ENCODE measurements at regions not wholly inside any gene's neighbourhood (a gene's known extent, or its start where the extent isn't known, plus 50 kb on each side); places are given as distances from the start of the nearest gene placed in this dataset.

DNA sequence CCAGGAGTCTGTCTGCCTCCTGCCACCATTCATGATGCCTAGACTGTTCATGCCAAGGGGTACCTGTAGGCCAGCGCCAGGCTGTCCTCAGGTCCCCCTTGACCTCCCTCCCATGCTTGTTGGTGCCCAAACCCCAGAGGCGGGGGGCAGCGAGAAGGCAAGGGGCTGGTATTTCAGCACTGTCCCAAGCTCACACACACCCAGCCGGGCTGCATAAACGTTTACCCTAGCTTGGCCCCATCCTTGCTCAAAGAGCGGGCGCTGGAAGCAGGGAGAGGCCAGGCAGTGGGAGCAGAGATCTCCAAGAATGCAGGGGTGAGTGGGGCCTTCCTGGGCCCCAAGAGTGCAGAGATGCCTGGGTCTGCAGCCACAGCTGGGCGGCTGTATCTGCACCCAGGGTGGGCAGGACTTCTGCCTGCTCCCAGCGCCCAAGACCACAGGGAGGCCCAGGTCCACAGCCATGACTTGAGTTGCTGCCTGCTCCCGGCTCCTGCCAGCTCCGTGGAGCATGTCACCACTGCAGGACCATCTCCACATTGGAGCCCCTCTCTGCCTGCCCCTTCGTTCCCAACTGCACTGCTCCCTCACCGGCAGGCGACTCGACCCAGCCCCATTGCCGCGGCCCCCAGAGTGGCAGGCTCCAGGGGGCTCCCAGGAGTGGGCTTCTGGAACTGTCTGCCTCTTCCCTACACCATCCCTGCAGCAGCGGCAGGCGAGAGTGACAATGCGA is 616.6 kb downstream of the METTL4 start:
- DNase-seq (ENCODE audit: low spot score) = no peak

DNA sequence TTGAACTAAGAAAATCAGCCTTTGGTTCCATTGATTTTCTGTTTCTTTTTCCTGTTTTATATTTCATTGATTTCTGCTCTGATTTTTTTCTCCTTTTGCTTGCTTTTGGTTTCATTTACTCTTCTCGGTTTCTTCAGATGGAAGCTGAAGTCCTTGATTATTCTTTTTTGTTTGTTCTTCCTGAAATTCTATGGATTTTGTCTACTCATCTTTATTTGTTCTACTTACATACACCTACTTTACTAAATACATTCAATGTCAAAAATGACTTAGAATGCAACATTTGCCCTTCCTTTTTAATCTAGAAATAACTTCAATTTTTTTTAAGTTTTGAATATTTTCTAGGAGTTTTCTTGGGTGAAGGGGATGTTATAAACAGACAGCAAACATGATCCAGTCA is 612.5 kb downstream of the METTL4 start:
- no peak for DNase-seq (ENCODE audit: low spot score)

DNA sequence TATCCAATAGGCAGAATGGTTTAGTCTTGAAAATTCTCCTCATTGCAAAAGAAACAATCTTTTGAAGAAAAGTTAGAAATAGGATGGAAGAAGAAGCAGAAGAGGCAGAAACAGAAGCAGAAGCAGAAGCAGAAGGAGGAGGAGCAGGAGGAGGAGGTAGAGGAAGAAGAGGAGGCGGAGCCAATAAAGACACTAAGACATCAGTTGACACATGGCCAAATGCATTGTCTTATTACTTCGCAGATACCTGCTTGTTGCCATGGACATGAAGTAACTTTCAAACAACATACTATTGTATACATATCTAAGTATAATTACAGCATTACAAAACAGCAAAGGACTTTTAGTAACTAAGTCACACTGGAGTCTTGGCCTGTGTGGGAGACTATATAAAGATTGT is 606.3 kb downstream of the METTL4 start:
- DNase-seq (ENCODE audit: low spot score) = no peak

DNA sequence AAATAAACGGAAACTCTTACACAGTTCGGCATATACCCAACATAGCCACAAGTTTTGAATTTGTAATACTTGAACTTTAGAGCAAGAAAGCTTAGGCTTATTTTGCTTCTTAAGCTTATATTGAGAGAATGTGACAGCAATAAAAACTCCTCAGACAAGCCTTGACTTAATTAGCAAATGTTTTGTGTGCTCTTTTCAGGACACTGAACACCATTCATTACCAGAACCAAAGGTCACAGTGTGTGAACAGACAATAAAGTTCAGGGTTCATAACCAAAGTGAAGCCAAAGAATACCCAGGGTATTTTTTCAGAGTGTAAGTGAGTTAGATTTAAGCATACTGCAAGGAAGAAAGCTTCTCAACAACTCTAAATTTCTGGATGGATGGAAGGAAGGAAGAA is 605.8 kb downstream of the METTL4 start:
- DNase-seq (ENCODE audit: low spot score) = no peak

DNA sequence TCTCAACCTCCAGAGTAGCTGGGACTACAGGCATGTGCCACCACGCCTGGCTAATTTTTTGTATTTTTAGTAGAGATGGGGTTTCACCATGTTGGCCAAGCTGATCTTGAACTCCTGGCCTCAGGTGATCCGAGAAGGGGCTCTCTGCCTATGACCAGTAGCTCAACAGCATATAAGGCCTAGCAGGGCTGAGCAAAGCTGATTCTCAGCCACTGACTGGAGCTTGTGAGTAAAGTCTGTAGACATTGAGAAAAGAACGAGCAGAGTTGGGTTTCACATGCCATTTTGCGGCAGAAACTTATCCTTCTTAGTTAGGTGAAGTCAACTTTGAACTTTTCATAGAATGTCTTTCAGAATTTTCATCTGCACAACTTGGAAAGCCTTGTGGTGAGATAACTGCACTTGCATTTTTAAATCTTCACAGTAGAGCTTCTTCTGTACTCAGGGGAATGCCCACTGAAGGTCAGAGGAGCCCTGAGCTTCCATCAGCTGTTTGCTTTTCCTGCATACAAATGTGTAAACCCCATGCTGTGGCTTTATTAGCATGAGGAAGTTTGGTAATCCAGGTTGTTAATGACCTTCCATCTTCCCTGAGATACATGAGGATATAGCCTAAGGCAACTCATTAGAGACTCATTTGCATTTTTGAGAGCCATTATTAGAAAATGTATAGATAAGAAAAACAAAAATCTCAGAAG is 602.4 kb downstream of the METTL4 start:
- DNase-seq (ENCODE audit: low spot score) = no peak

DNA sequence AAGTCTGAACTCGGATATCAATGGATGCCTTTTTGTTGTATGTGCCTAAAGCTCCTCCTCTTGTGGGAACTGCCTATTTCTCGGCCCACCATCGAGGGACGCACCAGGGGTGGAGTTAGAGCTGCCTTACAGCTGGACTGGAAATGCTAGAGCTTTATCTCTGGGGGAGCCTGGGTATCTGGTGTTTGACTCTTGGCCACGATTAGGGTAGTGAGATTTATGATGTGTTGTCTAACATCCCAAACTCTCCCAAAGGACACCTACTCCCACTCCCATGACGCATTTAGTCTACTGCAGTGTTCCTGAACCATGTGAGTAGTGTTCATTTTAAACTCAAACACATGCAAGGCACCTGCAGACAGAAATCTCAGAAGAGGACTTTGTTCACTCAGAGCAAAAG is 594.8 kb downstream of the METTL4 start:
- no peak for DNase-seq (ENCODE audit: low spot score)

DNA sequence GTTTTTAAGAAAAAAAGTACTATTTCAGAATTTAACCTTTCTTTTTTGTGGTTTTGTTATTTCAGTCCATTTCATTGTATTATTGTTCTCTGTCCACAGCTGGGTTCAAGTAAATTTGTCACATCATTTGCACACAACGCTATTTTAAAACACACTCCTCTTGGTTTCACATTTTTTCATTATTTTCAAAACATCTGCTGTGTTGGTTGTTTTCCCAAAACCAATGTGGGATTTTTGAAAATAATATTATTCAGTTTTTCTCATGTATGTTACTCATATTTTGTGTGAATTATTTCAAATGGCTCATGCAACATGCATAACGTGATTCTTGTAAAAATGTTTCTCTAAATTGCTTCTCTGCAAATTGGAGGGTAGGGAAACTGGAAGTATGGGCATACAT is 589.2 kb downstream of the METTL4 start:
- no peak for DNase-seq (ENCODE audit: low spot score)

DNA sequence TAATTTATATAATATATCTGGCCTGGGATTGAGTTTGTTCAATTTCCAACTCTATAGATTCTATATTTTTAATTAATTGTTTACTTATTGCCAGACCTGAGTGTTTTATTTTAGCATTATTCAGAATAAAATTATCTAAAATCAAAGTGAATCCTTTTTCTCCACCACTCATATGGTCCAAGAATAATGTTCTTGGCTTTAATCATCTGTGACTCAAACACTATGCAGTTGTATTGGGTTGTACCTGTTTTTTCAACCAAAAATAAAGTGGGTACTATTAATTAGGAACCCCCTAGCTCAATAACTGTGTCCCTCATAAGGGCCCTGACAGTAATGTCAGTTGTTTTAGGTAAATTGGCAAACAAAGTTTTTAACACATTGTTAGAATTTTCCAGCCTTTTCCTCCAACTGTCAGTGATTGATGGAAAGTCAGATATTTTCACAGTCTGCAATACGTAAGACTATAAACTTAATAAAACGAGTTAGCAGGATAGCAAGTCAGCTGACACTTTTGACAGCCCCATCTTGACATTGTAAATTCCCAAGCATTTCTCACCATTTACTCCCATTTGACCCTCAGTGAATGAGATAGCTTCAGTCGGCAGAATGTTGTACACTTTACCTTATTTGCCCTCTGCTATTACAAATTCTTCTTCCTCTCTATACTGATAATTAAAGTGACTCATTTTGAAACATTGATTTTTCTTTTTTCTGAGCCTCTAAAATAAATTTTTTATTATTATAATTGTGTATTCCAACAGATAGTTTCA is 587.4 kb downstream of the METTL4 start:
- no peak for DNase-seq (ENCODE audit: low spot score)

DNA sequence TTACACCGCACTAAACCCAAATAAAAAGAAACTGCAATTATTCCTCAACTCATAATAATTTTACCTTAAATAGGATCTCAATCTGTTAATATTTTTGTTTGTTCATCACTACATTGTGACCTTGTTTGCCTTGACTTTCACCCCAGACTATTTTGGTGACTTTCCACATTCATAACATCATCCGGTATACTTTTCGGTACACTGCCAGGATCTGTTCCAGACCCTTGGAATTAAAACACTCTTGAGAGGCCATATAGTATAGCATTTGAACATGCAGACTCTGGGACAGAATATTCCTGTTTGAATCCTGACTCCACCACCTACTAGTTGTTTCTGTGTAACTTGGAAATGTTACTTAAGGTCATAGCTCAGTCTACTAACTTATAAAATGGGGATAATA is 577.4 kb downstream of the METTL4 start:
- no peak for DNase-seq (ENCODE audit: low spot score)

DNA sequence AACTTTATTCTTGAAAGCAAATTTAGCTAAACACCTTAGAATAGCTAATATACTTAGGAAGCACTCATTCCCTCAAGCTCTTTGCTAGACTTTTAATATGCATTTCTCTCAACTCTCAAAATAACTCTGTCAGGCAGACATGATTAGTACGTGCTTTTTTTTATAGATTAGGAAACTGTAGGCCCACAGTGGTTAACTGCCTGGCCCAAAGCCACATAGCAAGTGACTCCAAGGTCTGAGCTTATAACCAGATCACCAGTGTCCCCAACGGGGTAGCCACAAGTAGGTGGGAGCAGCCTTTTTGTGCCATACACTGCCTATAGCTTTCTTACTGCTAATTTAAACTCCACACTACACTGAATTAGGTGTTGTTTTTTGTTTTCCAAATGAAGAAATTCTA is 576.8 kb downstream of the METTL4 start:
- no peak for DNase-seq (ENCODE audit: low spot score)

DNA sequence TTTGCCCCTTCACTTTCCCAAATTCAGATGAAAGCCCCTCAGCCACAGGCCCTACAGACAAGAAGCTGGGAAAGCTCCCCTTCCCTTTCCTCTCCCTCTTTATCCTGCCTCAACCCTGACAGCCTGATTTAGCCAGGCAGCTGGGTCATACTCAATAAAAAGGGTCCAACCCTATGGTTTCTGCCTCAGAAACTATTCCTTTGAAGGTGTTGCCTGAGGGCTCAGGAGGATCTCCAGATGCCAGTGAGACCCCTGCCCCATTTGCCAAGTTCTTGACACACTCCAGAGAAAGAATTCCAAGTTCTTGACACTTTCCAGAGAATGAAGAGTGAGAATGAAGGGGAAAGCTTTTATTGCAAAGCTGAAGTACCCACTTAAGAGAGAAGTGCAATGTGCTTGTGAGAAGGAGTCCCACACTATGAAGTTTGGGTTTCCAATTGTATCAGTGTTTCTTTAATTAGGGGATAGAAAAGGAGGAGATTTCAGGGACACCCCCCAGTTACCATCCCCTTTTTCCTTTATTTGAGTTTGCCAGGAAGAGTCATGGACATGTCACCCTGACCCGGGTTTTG is 576.2 kb downstream of the METTL4 start:
- DNase-seq (ENCODE audit: low spot score) = no peak

DNA sequence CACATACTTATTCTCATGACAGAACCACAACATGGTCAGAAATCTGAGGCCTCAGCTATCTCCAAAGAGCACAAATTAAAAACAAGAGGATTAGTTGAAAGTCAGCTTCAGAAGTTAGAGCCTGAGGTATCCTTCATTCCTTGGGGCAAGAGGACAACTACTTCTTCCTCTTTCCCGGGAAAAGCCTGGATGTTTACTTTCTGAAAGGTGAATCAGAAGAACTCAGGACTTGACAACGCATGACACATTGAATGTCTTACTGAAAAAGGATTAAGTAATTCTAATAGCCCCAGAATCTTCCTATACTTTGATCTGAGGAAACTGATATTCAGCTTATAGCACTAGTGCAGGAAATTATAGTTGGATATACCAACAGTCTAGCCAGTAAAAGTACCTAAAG is 573.2 kb downstream of the METTL4 start:
- no peak for DNase-seq (ENCODE audit: low spot score)

DNA sequence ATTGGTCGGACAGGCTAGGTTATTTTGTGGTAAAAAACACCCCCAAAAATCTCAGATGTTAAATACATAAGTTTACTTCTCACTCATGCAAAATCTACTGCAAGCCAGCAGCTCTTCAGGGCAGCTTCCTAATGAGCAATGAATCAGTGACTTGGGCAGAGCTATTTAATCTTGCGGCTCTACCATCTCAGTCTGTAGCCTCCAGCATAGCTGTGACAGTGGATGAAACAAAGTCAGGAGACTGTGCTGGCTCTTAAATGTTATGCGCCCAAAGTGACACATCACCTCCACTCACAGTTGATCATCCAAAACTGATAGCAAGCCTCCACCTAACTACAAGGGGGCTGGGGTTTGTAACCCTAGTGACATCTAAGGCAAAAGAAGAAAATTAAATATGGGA is 571.9 kb downstream of the METTL4 start:
- DNase-seq (ENCODE audit: low spot score) = no peak

DNA sequence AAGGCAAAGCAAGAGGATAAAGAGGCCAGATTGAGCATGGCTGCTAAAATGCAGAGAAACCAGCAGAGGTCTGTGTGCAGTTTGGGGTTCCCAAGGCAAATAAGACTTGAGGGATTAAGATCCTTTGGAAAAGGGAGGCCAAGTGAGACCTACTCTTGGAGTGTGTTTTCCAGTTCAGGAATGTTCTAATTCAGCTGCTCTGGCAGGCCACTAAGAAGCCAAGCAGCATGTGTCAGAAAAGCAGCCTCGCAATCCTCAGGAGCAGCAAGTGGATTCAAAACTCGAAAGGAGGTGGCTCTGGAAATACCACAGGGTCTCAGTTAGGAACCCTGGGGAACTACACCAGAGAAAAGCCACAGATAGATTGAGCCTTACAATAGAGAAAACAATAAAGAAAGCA is 569.2 kb downstream of the METTL4 start:
- no peak for DNase-seq (ENCODE audit: low spot score)

DNA sequence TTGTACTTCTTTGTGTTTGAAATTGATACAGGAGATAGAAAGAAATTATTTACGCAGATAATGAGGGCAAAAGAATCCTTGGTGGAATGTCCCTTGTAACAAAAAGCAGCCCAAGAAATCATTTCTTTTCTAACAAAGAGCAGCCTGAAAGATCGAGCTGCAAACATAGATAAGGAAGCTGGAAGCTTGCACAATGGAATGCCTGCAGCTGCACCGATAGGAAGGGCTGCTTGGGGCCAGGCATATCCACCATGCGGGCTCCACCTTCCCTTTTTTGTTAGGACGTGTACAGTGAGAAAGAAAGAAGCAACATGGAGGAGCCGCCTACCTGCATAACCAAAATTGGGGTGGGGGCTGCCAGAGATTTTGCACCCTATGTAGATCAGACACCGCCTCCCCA is 568.7 kb downstream of the METTL4 start:
- DNase-seq (ENCODE audit: low spot score) = no peak

DNA sequence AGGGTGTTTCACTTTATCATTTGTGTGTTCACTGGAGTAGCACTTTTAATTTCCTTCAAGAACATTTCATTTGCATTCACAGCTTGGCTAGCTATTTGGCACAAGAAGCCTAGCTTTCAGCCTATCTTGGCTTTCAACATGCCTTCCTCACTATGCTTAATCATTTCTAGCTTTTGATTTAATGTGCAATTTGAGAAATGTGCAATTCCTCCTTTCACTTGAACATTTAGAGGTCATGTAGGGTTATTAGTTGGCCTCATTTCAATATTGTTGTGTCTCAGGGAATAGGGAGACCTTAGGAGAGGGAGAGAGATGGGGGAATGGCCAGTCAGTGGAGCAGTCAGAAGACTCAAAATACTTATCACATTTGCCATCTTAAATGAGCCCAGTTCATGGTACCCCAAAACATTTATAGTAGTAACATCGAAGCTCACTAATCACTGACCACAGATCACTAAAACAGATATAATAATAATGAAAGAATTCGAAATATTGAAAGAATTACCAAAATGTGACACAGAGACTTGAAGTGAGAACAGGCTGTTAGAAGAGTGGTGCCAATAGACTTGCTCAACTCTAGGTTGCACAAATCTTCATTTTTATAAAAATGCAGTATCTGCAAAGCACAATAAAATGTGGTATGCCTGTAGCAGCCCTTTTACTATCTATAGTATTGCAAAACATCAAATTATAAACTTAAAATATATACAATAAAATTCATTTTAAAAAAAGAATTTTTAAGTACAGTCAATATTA is 561.2 kb downstream of the METTL4 start:
- DNase-seq (ENCODE audit: low spot score) = no peak

DNA sequence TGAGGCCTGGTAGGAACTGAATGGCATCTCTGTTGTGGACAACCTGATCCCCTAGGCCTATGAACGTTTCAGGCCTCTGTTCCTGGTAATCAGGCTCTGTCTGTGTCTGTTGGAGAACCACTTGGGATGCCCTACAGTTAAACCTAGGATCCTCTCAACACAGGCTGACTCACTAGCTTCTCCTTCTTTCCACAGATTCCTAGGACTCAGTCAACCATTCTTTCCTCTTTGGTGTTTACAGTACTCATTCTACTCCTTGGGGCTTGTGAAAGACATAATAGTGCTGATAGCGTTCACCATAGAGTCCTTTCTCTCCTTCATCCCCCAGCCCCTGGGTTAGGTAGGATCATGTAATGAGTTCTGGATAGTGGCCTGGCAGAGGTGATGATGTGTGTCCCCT is 544.3 kb downstream of the METTL4 start:
- no peak for DNase-seq (ENCODE audit: low spot score)

DNA sequence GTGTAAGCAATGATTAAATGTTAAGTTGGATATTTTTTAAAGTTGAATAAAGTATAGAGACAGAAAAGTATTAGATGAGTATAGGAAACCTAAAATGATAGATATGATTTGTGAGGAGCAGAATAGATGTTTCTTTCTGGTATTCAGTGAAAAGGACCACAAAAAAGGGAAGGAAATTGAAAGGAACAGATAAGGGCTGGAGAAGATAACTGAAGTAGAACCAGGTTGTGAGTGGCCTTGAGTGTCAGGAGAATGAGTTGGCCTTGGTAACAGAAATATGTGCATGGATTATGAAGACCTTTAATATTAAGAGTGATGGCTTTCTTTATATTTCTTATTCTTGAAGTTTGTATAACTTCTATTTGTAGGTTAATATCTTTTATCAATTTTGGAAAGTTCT is 543.5 kb downstream of the METTL4 start:
- DNase-seq (ENCODE audit: low spot score) = no peak

DNA sequence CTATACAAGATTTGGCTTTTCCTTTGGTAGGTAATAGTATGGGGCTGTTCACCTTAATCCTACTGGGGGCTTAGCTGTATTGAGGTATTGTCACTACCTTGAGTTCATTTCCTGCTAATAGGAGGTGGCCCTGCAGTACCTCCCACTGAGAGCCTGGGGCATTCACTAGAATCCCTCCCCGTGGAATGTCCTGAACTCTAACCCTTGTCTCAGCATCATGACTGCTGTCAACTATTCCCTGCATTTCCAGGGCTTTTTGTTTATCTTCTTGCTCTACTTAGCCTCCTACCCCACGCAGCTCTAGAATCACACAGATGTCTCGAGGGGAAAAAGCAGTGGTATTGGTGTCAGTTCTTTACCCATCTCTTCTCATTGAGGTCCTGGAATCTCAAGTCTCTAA is 542.3 kb downstream of the METTL4 start:
- no peak for DNase-seq (ENCODE audit: low spot score)

DNA sequence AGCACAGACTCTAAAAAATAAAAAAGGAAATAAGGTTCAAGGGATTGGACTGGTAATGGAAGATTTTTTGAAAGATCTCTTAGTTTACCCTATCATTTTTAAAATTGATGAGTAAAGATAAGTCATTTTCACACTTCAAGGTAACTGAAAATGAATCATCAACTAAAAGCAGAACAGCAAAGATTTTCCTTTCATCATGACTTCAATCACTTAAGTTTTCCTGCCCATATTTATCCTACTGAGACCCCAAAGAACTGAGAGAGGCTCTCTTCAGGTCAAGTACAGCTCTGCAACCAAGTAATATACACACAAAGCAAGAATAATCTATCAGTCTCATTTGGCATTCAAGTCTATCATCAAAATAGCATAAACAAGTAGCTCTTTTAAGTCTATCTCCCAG is 540.7 kb downstream of the METTL4 start:
- DNase-seq (ENCODE audit: low spot score) = no peak

DNA sequence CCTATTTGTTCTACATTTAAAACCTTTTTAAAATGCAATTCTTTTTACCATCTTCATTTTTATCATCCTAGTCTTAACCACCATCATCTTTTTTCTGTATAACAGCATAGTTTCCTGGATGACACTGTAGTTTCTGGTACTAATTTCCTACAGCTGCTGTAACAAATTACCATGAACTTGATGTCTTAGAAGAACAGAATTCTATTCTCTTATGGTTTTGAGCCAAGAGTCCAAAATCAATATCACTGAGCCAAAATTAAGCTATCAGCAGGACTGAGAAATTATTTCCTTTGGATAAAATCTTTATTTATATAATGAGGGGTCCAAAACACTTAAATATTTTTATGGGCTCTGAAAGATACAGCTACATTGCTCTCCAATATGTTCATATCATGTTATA is 539.3 kb downstream of the METTL4 start:
- no peak for DNase-seq (ENCODE audit: low spot score)

DNA sequence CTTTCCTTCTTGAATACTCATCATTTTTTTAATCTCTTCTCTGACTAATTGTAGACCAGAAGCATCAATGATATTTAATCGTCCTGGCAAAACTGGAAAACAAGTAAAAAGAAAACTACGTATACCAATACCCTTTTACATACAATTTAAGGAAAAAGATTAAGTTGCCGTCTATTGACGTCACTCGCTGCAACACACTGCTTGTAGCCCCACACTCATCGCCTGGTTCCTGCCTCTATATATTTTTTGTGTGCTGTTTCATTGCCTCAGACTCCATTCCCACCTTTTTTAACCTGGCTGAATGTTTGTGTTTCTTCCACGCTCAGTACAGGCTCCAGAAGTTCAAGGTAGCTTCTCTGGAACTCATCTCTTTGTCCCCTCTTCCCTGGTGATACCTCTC is 536.2 kb downstream of the METTL4 start:
- DNase-seq (ENCODE audit: low spot score) = no peak

All from GM03348 (cell line).